Caco-2 (cell line): ENCODE measurements at regions not wholly inside any gene's neighbourhood (a gene's known extent, or its start where the extent isn't known, plus 50 kb on each side); places are given as distances from the start of the nearest gene placed in this dataset.

Source experiments
- BruUV-seq: library from RNA; stranded (reverse); fragments of 400-500 nt; replicated peaks from 2 replicates; lab custom pipeline; 2021; lab: Mats Ljungman, UMichigan
- CTCF ChIA-PET: fragments of 300-600 bp; sonication (Branson Sonifier 250); formaldehyde crosslinking; loops from one replicate; lab custom pipeline; 2022; ENCODE audit warnings: antibody characterized with exemption; lab: Charles Lee
- POLR2A ChIA-PET: fragments of 300-600 bp; sonication (Branson Sonifier 250); formaldehyde crosslinking; loops from one replicate; lab custom pipeline; 2022; ENCODE audit warnings: antibody characterized with exemption; lab: Charles Lee
- DNase-seq, 2 experiments: peaks; one replicate each; pipeline versions ENCODE4 v3.0.0 to v3.0.0-alpha.2; 2020 to 2022
- H3K27me3 ChIP-seq: replicated peaks from 2 replicates; pipeline ENCODE4 v1.6.0; 2011; ENCODE audit warnings: low read length; ENCODE audit not compliant: control insufficient read depth, insufficient read depth
- H3K36me3 ChIP-seq: 2 replicates; pipeline ENCODE4 v1.5.1; 2011; ENCODE audit warnings: low read length; ENCODE audit not compliant: control insufficient read depth, insufficient read depth
- H3K4me1 ChIP-seq: fragments of 250-450 bp; sonication (Bioruptor Pico); 2 replicates; pipeline ENCODE4 v1.5.1; 2020; ENCODE audit warnings: mild to moderate bottlenecking
- H3K4me3 ChIP-seq: 2 replicates; pipeline ENCODE4 v1.5.1; 2011; ENCODE audit warnings: low read depth, mild to moderate bottlenecking, control low read depth, low read length
- H3K9me3 ChIP-seq: fragments of 250-450 bp; sonication (Bioruptor Pico); 2 replicates; pipeline ENCODE4 v1.5.1; 2020; ENCODE audit warnings: mild to moderate bottlenecking, moderate library complexity
- H3K27ac Mint-ChIP-seq: one replicate; pipeline ENCODE4 v1.8.0; 2022; ENCODE audit warnings: mixed read lengths; ENCODE audit not compliant: unreplicated experiment
- H3K27me3 Mint-ChIP-seq: one replicate; pipeline ENCODE4 v1.8.0; 2022; ENCODE audit warnings: mixed read lengths; ENCODE audit not compliant: insufficient read depth, unreplicated experiment
- H3K36me3 Mint-ChIP-seq: one replicate; pipeline ENCODE4 v1.8.0; 2022; ENCODE audit warnings: mild to moderate bottlenecking, mixed read lengths; ENCODE audit not compliant: insufficient read depth, unreplicated experiment
- H3K4me1 Mint-ChIP-seq: one replicate; pipeline ENCODE4 v1.8.0; 2022; ENCODE audit warnings: low read depth, mixed read lengths; ENCODE audit not compliant: unreplicated experiment
- H3K4me3 Mint-ChIP-seq: one replicate; pipeline ENCODE4 v1.8.0; 2022; ENCODE audit warnings: mild to moderate bottlenecking, moderate library complexity, mixed read lengths; ENCODE audit not compliant: unreplicated experiment
- H3K9me3 Mint-ChIP-seq: one replicate; pipeline ENCODE4 v1.8.0; 2022; ENCODE audit warnings: mixed read lengths; ENCODE audit not compliant: unreplicated experiment
- intact Hi-C: fragments of 100-400 bp; cut with micrococcal nuclease; formaldehyde crosslinking; loops from one replicate; pipeline ENCODE4 v1.10.0; 2022; ENCODE audit not compliant: unreplicated experiment
- TF ChIP-seq, protein P1 (sequence below), 2 experiments: fragments of 200-600 bp in 1 of 2; IDR thresholded peaks; 1 replicate in 1 of 2; 2 replicates in 1 of 2; pipeline versions ENCODE4 v1.5.1 to v1.8.0; 2011 to 2022; ENCODE audit warnings: antibody characterized with exemption in 1 of 2, control low read depth in 1 of 2, inconsistent platforms in 1 of 2, low read depth in 1 of 2, low read length in 1 of 2, mild to moderate bottlenecking in 1 of 2, moderate library complexity in 1 of 2; ENCODE audit not compliant: insufficient read depth in 1 of 2, severe bottlenecking in 1 of 2, unreplicated experiment in 1 of 2

- BruUV-seq = no TSS peak
- no peaks in the 10 kb centered on the region for H3K4me1 Mint-ChIP-seq
- H3K9me3 ChIP-seq = no peaks in the 10 kb centered on the region; the same call in 1 of the 2 replicates
- H3K36me3 ChIP-seq = no peaks in the 10 kb centered on the region
- H3K27ac Mint-ChIP-seq = no peak overlapping the region
- POLR2A ChIA-PET = no interaction called here
- no peaks in the 10 kb centered on the region for H3K27me3 ChIP-seq
- no peaks in the 10 kb centered on the region for H3K4me1 ChIP-seq
- no peak for DNase-seq
- intact Hi-C loops = no loop called here
- H3K4me3 Mint-ChIP-seq = no peak overlapping the region
- CTCF ChIA-PET = no interaction called here
- no peaks in the 10 kb centered on the region for H3K36me3 Mint-ChIP-seq
- peaks cover 9% of the 10 kb centered on the region for H3K9me3 Mint-ChIP-seq
- H3K27me3 Mint-ChIP-seq = peaks cover 6% of the 10 kb centered on the region
- no peak overlapping the region for H3K4me3 ChIP-seq
- TF ChIP-seq, protein P1, sequence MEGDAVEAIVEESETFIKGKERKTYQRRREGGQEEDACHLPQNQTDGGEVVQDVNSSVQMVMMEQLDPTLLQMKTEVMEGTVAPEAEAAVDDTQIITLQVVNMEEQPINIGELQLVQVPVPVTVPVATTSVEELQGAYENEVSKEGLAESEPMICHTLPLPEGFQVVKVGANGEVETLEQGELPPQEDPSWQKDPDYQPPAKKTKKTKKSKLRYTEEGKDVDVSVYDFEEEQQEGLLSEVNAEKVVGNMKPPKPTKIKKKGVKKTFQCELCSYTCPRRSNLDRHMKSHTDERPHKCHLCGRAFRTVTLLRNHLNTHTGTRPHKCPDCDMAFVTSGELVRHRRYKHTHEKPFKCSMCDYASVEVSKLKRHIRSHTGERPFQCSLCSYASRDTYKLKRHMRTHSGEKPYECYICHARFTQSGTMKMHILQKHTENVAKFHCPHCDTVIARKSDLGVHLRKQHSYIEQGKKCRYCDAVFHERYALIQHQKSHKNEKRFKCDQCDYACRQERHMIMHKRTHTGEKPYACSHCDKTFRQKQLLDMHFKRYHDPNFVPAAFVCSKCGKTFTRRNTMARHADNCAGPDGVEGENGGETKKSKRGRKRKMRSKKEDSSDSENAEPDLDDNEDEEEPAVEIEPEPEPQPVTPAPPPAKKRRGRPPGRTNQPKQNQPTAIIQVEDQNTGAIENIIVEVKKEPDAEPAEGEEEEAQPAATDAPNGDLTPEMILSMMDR (IDR thresholded peaks at IDR 0.05; ENCODE audit: insufficient read depth in 1 of 2, low read depth in 1 of 2, low read length in 1 of 2, severe bottlenecking in 1 of 2, unreplicated experiment in 1 of 2) = no peak
Measured at GRCh38 chr22:47583959-47584562, 821.6 kb downstream of the TBC1D22A start.

GRCh38 chr22:47582067-47582466, 819.6 kb downstream of the TBC1D22A start:
- no peaks in the 10 kb centered on the region for H3K27me3 Mint-ChIP-seq
- TF ChIP-seq, protein P1 (IDR thresholded peaks at IDR 0.05; ENCODE audit: insufficient read depth in 1 of 2, low read depth in 1 of 2, low read length in 1 of 2, severe bottlenecking in 1 of 2, unreplicated experiment in 1 of 2) = no peak
- H3K9me3 ChIP-seq = no peaks in the 10 kb centered on the region; the same call in 1 of the 2 replicates
- no peak for DNase-seq
- peaks cover 9% of the 10 kb centered on the region for H3K9me3 Mint-ChIP-seq
- no TSS peak for BruUV-seq
- no peaks in the 10 kb centered on the region for H3K4me1 ChIP-seq
- H3K27me3 ChIP-seq = no peaks in the 10 kb centered on the region
- H3K4me1 Mint-ChIP-seq = no peaks in the 10 kb centered on the region
- no peak overlapping the region for H3K4me3 Mint-ChIP-seq
- H3K27ac Mint-ChIP-seq = no peak overlapping the region
- H3K36me3 ChIP-seq = no peaks in the 10 kb centered on the region
- no peaks in the 10 kb centered on the region for H3K36me3 Mint-ChIP-seq
- POLR2A ChIA-PET = no interaction called here
- no peak overlapping the region for H3K4me3 ChIP-seq
- intact Hi-C loops = no loop called here
- CTCF ChIA-PET = no interaction called here

DNA sequence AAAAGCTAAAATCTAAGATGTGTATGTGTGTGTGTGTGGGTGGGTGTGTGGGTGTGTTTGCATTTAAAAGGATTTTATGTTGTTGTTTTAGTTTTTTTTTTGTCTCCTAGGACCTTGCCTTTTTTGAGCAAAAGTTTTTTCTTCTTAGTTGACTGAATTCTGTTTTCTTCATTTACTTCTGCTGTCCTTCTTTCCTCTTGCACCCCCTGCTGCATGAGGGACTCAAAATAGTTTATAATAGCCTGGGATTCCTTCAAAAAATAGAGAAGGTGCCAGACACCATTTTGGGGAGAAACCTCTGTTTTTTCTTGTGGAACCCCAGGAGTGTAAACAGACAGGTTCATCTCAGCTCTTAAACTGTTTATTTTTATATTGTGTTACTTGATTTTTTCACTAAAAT, 817.7 kb downstream of the TBC1D22A start:
- POLR2A ChIA-PET = no interaction called here
- intact Hi-C loops = no loop called here
- no peaks in the 10 kb centered on the region for H3K27me3 ChIP-seq
- no peak overlapping the region for H3K4me3 ChIP-seq
- no peaks in the 10 kb centered on the region; the same call in 1 of the 2 replicates for H3K9me3 ChIP-seq
- no peaks in the 10 kb centered on the region for H3K36me3 Mint-ChIP-seq
- no peaks in the 10 kb centered on the region for H3K4me1 ChIP-seq
- peaks cover 9% of the 10 kb centered on the region for H3K9me3 Mint-ChIP-seq
- H3K4me3 Mint-ChIP-seq = no peak overlapping the region
- H3K36me3 ChIP-seq = no peaks in the 10 kb centered on the region
- BruUV-seq = no TSS peak
- H3K27me3 Mint-ChIP-seq = peaks cover 3% of the 10 kb centered on the region
- H3K27ac Mint-ChIP-seq = no peak overlapping the region
- TF ChIP-seq, protein P1 (IDR thresholded peaks at IDR 0.05; ENCODE audit: insufficient read depth in 1 of 2, low read depth in 1 of 2, low read length in 1 of 2, severe bottlenecking in 1 of 2, unreplicated experiment in 1 of 2) = no peak
- no peaks in the 10 kb centered on the region for H3K4me1 Mint-ChIP-seq
- CTCF ChIA-PET = no interaction called here
- no peak for DNase-seq
